A673 (cell line): ENCODE measurements at regions not wholly inside any gene's neighbourhood (a gene's known extent, or its start where the extent isn't known, plus 50 kb on each side); places are given as distances from the start of the nearest gene placed in this dataset.

Experiments used
- EZH2 ChIP-seq: fragments of 200-600 bp; sonication (generic); IDR thresholded peaks from 2 replicates; pipeline ENCODE4 v1.6.1; 2017; ENCODE audit warnings: borderline replicate concordance, low read depth, mild to moderate bottlenecking, mixed read lengths, antibody characterized with exemption, low read length; ENCODE audit not compliant: poor library complexity, severe bottlenecking
- TF ChIP-seq, protein P1 (sequence below): fragments of 300-800, 200-600 bp; sonication (generic); conservative IDR thresholded peaks from 2 replicates; pipeline ENCODE4 v1.5.1; 2017; ENCODE audit warnings: low read depth, mild to moderate bottlenecking, antibody characterized with exemption, low read length, moderate library complexity, mixed read lengths

DNA sequence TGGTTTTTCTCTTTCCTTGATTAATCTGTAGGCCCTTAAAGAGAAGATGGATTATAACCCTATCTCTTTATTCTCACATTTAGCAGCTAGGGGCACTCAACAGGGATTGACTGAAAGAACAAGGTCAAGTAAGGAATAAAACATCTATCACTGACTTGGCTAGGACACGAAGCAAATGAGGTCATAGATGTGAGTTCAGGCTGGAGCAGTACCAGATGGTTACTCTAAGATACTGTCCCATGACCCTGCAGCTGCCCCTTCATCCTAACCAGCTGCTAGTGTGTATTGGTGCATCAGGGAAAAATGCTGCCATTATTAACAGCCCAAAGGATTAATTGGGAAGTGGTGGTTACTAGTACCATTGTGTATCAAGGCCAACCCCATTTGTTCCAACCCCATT is 221.9 kb downstream of the CTH start:
- TF ChIP-seq, protein P1, sequence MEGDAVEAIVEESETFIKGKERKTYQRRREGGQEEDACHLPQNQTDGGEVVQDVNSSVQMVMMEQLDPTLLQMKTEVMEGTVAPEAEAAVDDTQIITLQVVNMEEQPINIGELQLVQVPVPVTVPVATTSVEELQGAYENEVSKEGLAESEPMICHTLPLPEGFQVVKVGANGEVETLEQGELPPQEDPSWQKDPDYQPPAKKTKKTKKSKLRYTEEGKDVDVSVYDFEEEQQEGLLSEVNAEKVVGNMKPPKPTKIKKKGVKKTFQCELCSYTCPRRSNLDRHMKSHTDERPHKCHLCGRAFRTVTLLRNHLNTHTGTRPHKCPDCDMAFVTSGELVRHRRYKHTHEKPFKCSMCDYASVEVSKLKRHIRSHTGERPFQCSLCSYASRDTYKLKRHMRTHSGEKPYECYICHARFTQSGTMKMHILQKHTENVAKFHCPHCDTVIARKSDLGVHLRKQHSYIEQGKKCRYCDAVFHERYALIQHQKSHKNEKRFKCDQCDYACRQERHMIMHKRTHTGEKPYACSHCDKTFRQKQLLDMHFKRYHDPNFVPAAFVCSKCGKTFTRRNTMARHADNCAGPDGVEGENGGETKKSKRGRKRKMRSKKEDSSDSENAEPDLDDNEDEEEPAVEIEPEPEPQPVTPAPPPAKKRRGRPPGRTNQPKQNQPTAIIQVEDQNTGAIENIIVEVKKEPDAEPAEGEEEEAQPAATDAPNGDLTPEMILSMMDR = no peak
- no peak for TF ChIP-seq EZH2
